ENCODE measurements at regions not wholly inside any gene's neighbourhood (a gene's known extent, or its start where the extent isn't known, plus 50 kb on each side); places are given as distances from the start of the nearest gene placed in this dataset.

DNA sequence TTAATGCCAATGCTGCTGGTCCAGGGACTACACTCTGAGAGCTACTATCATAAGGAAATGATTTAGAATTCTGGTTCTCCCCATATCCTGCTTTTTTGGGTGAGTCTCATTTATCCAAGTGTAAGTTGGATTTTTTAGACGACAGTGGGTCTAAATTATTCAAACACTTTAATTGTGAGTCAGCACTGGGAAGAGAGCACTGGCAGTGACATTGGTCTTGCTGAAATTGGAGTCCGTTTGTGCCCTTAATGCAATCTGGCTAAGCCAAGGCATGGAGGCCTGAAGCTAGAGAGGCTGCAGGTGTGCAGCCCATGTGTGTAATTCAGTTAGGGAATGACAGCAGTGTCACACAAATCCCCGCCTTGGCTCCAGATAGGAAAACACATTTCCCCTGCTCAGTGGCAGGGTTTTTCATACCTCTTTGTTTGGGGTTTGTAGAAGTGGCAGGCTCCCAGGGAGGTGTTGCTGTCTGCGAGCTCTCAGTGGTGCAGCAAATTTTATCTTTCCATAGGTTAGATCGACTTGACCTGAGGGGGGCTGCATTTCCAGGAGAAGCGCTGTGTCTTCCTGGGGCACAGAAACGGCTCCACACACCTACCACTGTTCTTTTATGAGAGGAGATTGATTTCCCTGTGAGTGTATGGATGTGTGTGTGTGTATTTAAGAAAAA is 197.7 kb downstream of the CD47 start:
- Mint-ChIP-seq H3K4me3 (no peak overlapping the region), H3K27me3 (ENCODE audit: insufficient read depth) (peaks cover 13% of the 10 kb centered on the region), H3K27ac (no peak overlapping the region), H3K4me1 (ENCODE audit: low read depth) (0 out of 2 replicates have a peak, but pooled peaks cover 6% of the 10 kb centered on the region), H3K9me3 (peaks cover 9% of the 10 kb centered on the region), H3K36me3 (ENCODE audit: low read depth) (no peaks in the 10 kb centered on the region)
- TF ChIP-seq, protein P1, sequence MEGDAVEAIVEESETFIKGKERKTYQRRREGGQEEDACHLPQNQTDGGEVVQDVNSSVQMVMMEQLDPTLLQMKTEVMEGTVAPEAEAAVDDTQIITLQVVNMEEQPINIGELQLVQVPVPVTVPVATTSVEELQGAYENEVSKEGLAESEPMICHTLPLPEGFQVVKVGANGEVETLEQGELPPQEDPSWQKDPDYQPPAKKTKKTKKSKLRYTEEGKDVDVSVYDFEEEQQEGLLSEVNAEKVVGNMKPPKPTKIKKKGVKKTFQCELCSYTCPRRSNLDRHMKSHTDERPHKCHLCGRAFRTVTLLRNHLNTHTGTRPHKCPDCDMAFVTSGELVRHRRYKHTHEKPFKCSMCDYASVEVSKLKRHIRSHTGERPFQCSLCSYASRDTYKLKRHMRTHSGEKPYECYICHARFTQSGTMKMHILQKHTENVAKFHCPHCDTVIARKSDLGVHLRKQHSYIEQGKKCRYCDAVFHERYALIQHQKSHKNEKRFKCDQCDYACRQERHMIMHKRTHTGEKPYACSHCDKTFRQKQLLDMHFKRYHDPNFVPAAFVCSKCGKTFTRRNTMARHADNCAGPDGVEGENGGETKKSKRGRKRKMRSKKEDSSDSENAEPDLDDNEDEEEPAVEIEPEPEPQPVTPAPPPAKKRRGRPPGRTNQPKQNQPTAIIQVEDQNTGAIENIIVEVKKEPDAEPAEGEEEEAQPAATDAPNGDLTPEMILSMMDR (IDR thresholded peaks at IDR 0.05), result no peak
- DNase-seq, result no peak

DNA sequence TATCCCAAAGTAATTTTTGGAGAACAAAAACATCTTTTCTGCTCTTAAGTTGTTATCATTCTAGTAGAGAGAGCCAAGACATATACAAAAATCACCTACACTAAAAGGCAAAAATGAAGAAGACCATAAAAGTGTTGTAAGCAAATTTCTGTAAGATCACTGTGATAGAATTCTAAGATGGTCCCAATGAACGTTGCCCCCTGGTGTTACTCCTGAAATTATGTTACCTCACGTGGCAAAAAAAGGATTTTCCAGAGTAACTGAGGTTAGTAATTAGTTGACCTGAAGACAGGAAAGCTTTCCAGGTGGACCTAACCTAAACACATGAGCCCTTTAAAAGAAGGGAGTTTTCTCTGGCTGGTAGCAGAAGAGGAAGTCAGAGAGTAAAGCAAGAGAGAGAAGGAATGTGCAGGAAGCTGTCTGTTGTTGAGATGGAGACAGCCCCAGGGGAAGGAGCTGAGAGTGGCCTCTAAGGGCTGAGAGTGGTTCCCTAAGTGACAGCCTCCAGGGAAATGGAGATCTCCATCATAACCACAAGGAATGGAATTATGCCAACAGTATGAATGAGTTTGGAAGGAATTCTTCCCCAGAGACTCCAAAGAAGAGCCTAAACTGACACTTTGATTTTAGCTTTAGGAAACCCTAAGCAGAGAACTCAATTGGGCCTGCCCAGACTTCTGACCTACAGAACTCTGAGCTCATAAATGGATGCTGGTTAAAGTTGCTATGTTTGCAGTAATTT is 205.9 kb downstream of the CD47 start:
- no peaks in the 10 kb centered on the region for H3K36me3 Mint-ChIP-seq (ENCODE audit: low read depth)
- TF ChIP-seq, protein P1 (IDR thresholded peaks at IDR 0.05), result no peak
- peaks cover 9% of the 10 kb centered on the region for H3K9me3 Mint-ChIP-seq

GRCh38 chr3:107884028-107884427 is 206.8 kb downstream of the CD47 start:
- Mint-ChIP-seq H3K9me3 (peaks cover 2% of the 10 kb centered on the region), H3K27ac (no peak overlapping the region), H3K27me3 (ENCODE audit: insufficient read depth) (peaks cover 2% of the 10 kb centered on the region; the same call in 1 of the 2 replicates), H3K36me3 (ENCODE audit: low read depth) (no peaks in the 10 kb centered on the region), H3K4me1 (ENCODE audit: low read depth) (peaks cover 11% of the 10 kb centered on the region), H3K4me3 (no peak overlapping the region)
- no peak for DNase-seq
- TF ChIP-seq, protein P1 (IDR thresholded peaks at IDR 0.05), result no peak

More for the DNA sequence above, 205.9 kb downstream of the CD47 start:
- no peak overlapping the region for H3K27ac Mint-ChIP-seq
- H3K4me3 Mint-ChIP-seq, result no peak overlapping the region
- DNase-seq, result peak; percentile 73
- peaks cover 2% of the 10 kb centered on the region; the same call in 1 of the 2 replicates for H3K27me3 Mint-ChIP-seq (ENCODE audit: insufficient read depth)
- H3K4me1 Mint-ChIP-seq (ENCODE audit: low read depth), result peaks cover 11% of the 10 kb centered on the region

DNA sequence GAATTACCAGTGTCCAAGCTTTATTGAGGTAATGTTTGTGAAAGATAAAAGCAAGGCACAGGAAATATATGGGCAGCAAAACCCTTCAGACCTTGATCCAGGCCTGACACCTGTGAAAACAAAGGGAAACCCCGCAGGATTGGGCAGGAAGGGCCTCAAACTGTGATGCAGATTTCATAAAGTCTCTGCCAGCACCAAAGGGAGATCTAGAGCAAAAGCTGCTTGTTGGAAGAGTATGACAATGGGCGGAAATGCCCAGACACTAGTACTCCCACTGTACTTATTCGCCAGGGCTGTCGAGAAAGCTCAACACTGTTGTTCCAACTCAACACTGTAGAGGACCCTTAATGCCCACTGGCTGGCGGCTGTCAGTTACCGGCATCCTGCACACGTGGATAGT is 207.9 kb downstream of the CD47 start:
- peaks cover 11% of the 10 kb centered on the region for H3K4me1 Mint-ChIP-seq (ENCODE audit: low read depth)
- TF ChIP-seq, protein P1 (IDR thresholded peaks at IDR 0.05), result no peak
- peaks cover 2% of the 10 kb centered on the region; the same call in 1 of the 2 replicates for H3K27me3 Mint-ChIP-seq (ENCODE audit: insufficient read depth)
- H3K36me3 Mint-ChIP-seq (ENCODE audit: low read depth), result no peaks in the 10 kb centered on the region
- H3K27ac Mint-ChIP-seq, result no peak overlapping the region
- H3K9me3 Mint-ChIP-seq, result no peaks in the 10 kb centered on the region
- no peak for DNase-seq
- no peak overlapping the region for H3K4me3 Mint-ChIP-seq

DNA sequence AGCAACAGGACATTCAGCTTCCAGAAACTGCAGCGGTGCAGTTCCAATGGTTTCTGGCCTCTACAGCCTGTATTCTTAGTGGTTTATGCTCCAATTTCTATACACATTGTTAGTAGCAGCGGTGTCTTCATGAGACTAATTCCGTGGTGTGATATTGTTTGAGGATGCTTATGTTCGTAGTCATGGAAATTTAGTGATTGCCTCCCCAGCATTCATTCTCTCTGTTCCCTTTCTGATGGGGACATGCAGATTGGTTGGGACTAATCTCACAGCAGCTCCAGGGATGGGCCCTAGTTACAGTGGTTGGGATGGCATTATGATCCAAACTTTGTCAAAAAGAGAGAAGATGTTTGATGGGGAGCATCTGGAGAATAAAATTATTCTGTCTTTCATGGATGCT is 208.6 kb downstream of the CD47 start:
- Mint-ChIP-seq H3K9me3 (no peaks in the 10 kb centered on the region), H3K27me3 (ENCODE audit: insufficient read depth) (peaks cover 2% of the 10 kb centered on the region; the same call in 1 of the 2 replicates), H3K4me3 (no peak overlapping the region), H3K4me1 (ENCODE audit: low read depth) (peaks cover 11% of the 10 kb centered on the region), H3K27ac (no peak overlapping the region), H3K36me3 (ENCODE audit: low read depth) (no peaks in the 10 kb centered on the region)
- no peak for DNase-seq
- TF ChIP-seq, protein P1 (IDR thresholded peaks at IDR 0.05), result no peak
